ENCODE measurements at regions not wholly inside any gene's neighbourhood (a gene's known extent, or its start where the extent isn't known, plus 50 kb on each side); places are given as distances from the start of the nearest gene placed in this dataset.
"Not testable (repeated sequence)": the region's sequence is repeated elsewhere in the genome, so short reads cannot be mapped to it uniquely, and the experiment has no call there.

- no peak for DNase-seq
These were observed 57.1 kb upstream of the EOMES start for GRCh38 chr3:27779176-27779575.

GRCh38 chr3:27789420-27789819 is 67.3 kb upstream of the EOMES start:
- DNase-seq: no peak

GRCh38 chr3:27791956-27792355 is 69.8 kb upstream of the EOMES start:
- DNase-seq: no peak

GRCh38 chr3:27792869-27793268 is 70.7 kb upstream of the EOMES start:
- DNase-seq: no peak

GRCh38 chr3:27794211-27794610 is 72.1 kb upstream of the EOMES start:
- no peak for DNase-seq

- DNase-seq: no peak
These were observed 74.3 kb upstream of the EOMES start for GRCh38 chr3:27796365-27796875.

- DNase-seq: no peak
These were observed 75.7 kb upstream of the EOMES start for GRCh38 chr3:27797773-27798172.

- DNase-seq: peak; percentile 17
These were observed 78.1 kb upstream of the EOMES start for GRCh38 chr3:27800261-27800660.

GRCh38 chr3:27802425-27802824 is 80.3 kb upstream of the EOMES start:
- DNase-seq: no peak

GRCh38 chr3:27802849-27803248 is 80.7 kb upstream of the EOMES start:
- DNase-seq: no peak

- no peak for DNase-seq
These were observed 83.2 kb upstream of the EOMES start for GRCh38 chr3:27805282-27805681.

- no peak for DNase-seq
These were observed 91.1 kb upstream of the EOMES start for GRCh38 chr3:27813255-27813654.

GRCh38 chr3:27821609-27822008 is 99.5 kb upstream of the EOMES start:
- DNase-seq: not testable (repeated sequence)

- DNase-seq: no peak
These were observed 102.4 kb upstream of the EOMES start for GRCh38 chr3:27824312-27825200.

GRCh38 chr3:27826448-27826847 is 104.3 kb upstream of the EOMES start:
- no peak for DNase-seq

GRCh38 chr3:27827041-27827440 is 104.9 kb upstream of the EOMES start:
- DNase-seq: no peak

GRCh38 chr3:27840807-27841594 is 118.9 kb upstream of the EOMES start:
- no peak for DNase-seq

- DNase-seq: no peak
These were observed 122.0 kb upstream of the EOMES start for GRCh38 chr3:27844052-27844675.

- no peak for DNase-seq
These were observed 125.6 kb upstream of the EOMES start for GRCh38 chr3:27847697-27848096.

- DNase-seq: no peak
These were observed 126.7 kb upstream of the EOMES start for GRCh38 chr3:27848826-27849225.

- DNase-seq: no peak
These were observed 137.7 kb upstream of the EOMES start for GRCh38 chr3:27859821-27860220.

GRCh38 chr3:27861046-27862036 is 139.2 kb upstream of the EOMES start:
- peak; percentile 8 for DNase-seq
